HepG2 (cell line): ENCODE measurements at regions not wholly inside any gene's neighbourhood (a gene's known extent, or its start where the extent isn't known, plus 50 kb on each side); places are given as distances from the start of the nearest gene placed in this dataset.

Experiments used
- ATAC-seq: fragments of 200-7000 bp; cut with Tn5 transposase; 3 replicates; pipeline ENCODE4 v1.9.1; 2020; ENCODE audit warnings: mild to moderate bottlenecking, moderate library complexity
- BruUV-seq: library from RNA; stranded (reverse); fragments of 400-500 nt; replicated peaks from 2 replicates; lab custom pipeline; 2021; lab: Mats Ljungman, UMichigan
- CTCF ChIA-PET: fragments of 300-600 bp; formaldehyde crosslinking; extraction: SDS; loops from one replicate; lab custom pipeline; 2021; ENCODE audit warnings: low total read pairs, inconsistent platforms, low intra/inter-chr PET ratio; lab: Yijun Ruan, JAX
- POLR2A ChIA-PET: fragments of 350-600 bp; sonication (Branson Sonifier 250); formaldehyde crosslinking; loops from one replicate; lab custom pipeline; 2020; ENCODE audit warnings: antibody characterized with exemption, inconsistent platforms; lab: Yijun Ruan, JAX
- DNase-seq: peaks from one replicate; pipeline ENCODE4 v3.0.0-alpha.2; 2015; ENCODE audit warnings: low spot score
- FAIRE-seq: peaks from 3 replicates; lab custom pipeline; 2011; peaks lifted over from hg19 to GRCh38; lab: Jason Lieb, UNC
- H2AFZ ChIP-seq: one replicate; pipeline ENCODE4 v1.6.1; 2011; ENCODE audit warnings: low read length, inconsistent platforms
- H3K27ac ChIP-seq: fragments of 300-600 bp; 3 replicates; pipeline ENCODE4 v1.8.0; 2011; ENCODE audit warnings: mixed run types, mild to moderate bottlenecking, mixed read lengths, low read length, inconsistent platforms; ENCODE audit not compliant: insufficient read depth; ENCODE audit errors: extremely low read length
- H3K27me3 ChIP-seq, 2 experiments: fragments of 200-600 bp in 1 of 2; 2 replicates in 1 of 2; 3 replicates in 1 of 2; pipeline versions ENCODE4 v1.6.0 to v1.8.0; 2011; ENCODE audit warnings: low read length in 2 of 2, mild to moderate bottlenecking in 2 of 2, moderate library complexity in 2 of 2, inconsistent platforms in 1 of 2; ENCODE audit not compliant: insufficient read depth in 2 of 2, control insufficient read depth in 1 of 2
- H3K36me3 ChIP-seq, 2 experiments: fragments of 200-600 bp in 1 of 2; replicated peaks in 1 of 2; 2 replicates in 1 of 2; 3 replicates in 1 of 2; pipeline versions ENCODE4 v1.5.1 to v1.8.0; 2011; ENCODE audit warnings: low read length in 2 of 2, inconsistent platforms in 1 of 2; ENCODE audit not compliant: insufficient read depth in 2 of 2, control insufficient read depth in 1 of 2
- H3K4me1 ChIP-seq: 2 replicates; pipeline ENCODE4 v1.5.1; 2012; ENCODE audit warnings: low read length, inconsistent platforms; ENCODE audit not compliant: insufficient read depth
- H3K4me2 ChIP-seq: 2 replicates; pipeline ENCODE4 v1.6.0; 2011; ENCODE audit warnings: low read depth, low read length, inconsistent platforms
- H3K4me3 ChIP-seq, 3 experiments: fragments of 200-600 bp in 1 of 3; sonication (generic), shearing (Covaris generic) in 1 of 3; replicated peaks in 1 of 3; 2 replicates each; pipeline ENCODE4 v1.5.1; 2011 to 2016; ENCODE audit warnings: low read length in 3 of 3, inconsistent platforms in 2 of 3, low read depth in 2 of 3, mild to moderate bottlenecking in 2 of 3, control low read depth in 1 of 3, mixed read lengths in 1 of 3; ENCODE audit not compliant: insufficient read depth in 1 of 3
- H3K79me2 ChIP-seq: one replicate; pipeline ENCODE4 v1.6.1; 2011; ENCODE audit warnings: low read length, inconsistent platforms; ENCODE audit not compliant: insufficient read depth
- H3K9ac ChIP-seq: 2 replicates; pipeline ENCODE4 v1.6.0; 2011; ENCODE audit warnings: mild to moderate bottlenecking, low read depth, low read length, inconsistent platforms; ENCODE audit not compliant: insufficient read depth
- H3K9me3 ChIP-seq: 2 replicates; pipeline ENCODE4 v1.5.1; 2012; ENCODE audit warnings: mild to moderate bottlenecking, low read length
- H4K20me1 ChIP-seq: 2 replicates; pipeline ENCODE4 v1.6.0; 2011; ENCODE audit warnings: inconsistent platforms, mild to moderate bottlenecking, low read length, moderate library complexity; ENCODE audit not compliant: insufficient read depth
- FOXP1 ChIP-seq, 2 experiments: fragments of 450-650 bp in 1 of 2; IDR thresholded peaks; 2 replicates each; pipeline ENCODE4 v1.6.1; 2017 to 2018; ENCODE audit warnings: antibody characterized with exemption in 1 of 2
- PATZ1 ChIP-seq: sonication (generic); formaldehyde crosslinking; IDR thresholded peaks from 2 replicates; pipeline ENCODE4 v1.4.0; 2020; ENCODE audit warnings: missing genetic modification reagents
- ZBTB34 ChIP-seq: sonication (generic); formaldehyde crosslinking; IDR thresholded peaks from 2 replicates; pipeline ENCODE4 v1.8.0; 2022; ENCODE audit warnings: mild to moderate bottlenecking, missing genetic modification reagents
- ZBTB38 ChIP-seq: sonication (generic); formaldehyde crosslinking; IDR thresholded peaks from 2 replicates; pipeline ENCODE4 v1.5.1; 2020; ENCODE audit warnings: mild to moderate bottlenecking, missing genetic modification reagents
- ZBTB44 ChIP-seq: sonication (generic); formaldehyde crosslinking; IDR thresholded peaks from 2 replicates; pipeline ENCODE4 v1.4.0; 2020; ENCODE audit warnings: missing genetic modification reagents
- ZNF207 ChIP-seq: fragments of 450-650 bp; IDR thresholded peaks from 2 replicates; pipeline ENCODE4 v1.6.1; 2016; ENCODE audit warnings: antibody characterized with exemption, borderline replicate concordance
- ZNF260 ChIP-seq: sonication (generic); formaldehyde crosslinking; IDR thresholded peaks from 2 replicates; pipeline ENCODE4 v1.4.0; 2020; ENCODE audit warnings: missing genetic modification reagents, low read depth, mild to moderate bottlenecking, borderline replicate concordance
- ZNF788 ChIP-seq: sonication (generic); formaldehyde crosslinking; IDR thresholded peaks from 2 replicates; pipeline ENCODE4 v1.5.0; 2020; ENCODE audit warnings: mild to moderate bottlenecking, missing genetic modification reagents, borderline replicate concordance
- WGBS: methylation state at CpG from one replicate; pipeline ENCODE4 v1.1.6; 2017; ENCODE audit warnings: low lambda C conversion rate; 5-methylcytosine and 5-hydroxymethylcytosine counted together
- in situ Hi-C: cut with HindIII; loops from 2 replicates; pipeline ENCODE4 v1.10.0; 2017; ENCODE audit warnings: low pct_unique_long_range_greater_than_20kb; ENCODE audit not compliant: extremely low pct_ligation_motif_present
- intact Hi-C: fragments of 100-400 bp; cut with micrococcal nuclease; formaldehyde crosslinking; loops from one replicate; pipeline ENCODE4 v1.10.0; 2022; ENCODE audit not compliant: unreplicated experiment

GRCh38 chr17:11176549-11176948, 64.5 kb upstream of the SHISA6 start:
- DNase-seq, result no peak

GRCh38 chr17:11170881-11171280, 70.1 kb upstream of the SHISA6 start:
- no peak overlapping the region for H3K4me3 ChIP-seq
- ChIA-PET CTCF (no interaction called here), POLR2A (no interaction called here)
- H3K4me1 ChIP-seq, result no peaks in the 10 kb centered on the region
- BruUV-seq, result no TSS peak
- ATAC-seq, result no peak
- H2AFZ ChIP-seq, result no peak overlapping the region
- 54% methylated on average over 4 of the region's 7 CpGs for WGBS
- no peaks in the 10 kb centered on the region for H3K36me3 ChIP-seq
- H3K9me3 ChIP-seq, result no peaks in the 10 kb centered on the region
- H3K27ac ChIP-seq, result no peak overlapping the region
- no peaks in the 10 kb centered on the region for H4K20me1 ChIP-seq
- FAIRE-seq, result no peak
- no peak overlapping the region for H3K4me2 ChIP-seq
- in situ Hi-C loops, result no loop called here
- no peaks in the 10 kb centered on the region for H3K27me3 ChIP-seq
- no peaks in the 10 kb centered on the region for H3K79me2 ChIP-seq
- no peak for DNase-seq
- intact Hi-C loops, result no loop called here
- H3K9ac ChIP-seq, result no peak overlapping the region
- no peak for TF ChIP-seq FOXP1 (IDR thresholded peaks at IDR 0.05)
- TF ChIP-seq FOXP1 (CRISPR knock-in tag; IDR thresholded peaks at IDR 0.05), result no peak
- no peak for TF ChIP-seq ZBTB38
- TF ChIP-seq ZBTB44 (CRISPR knock-in tag), result no peak
- no peak for TF ChIP-seq ZNF207
- no peak for TF ChIP-seq ZNF788 (CRISPR knock-in tag)
- no peak for TF ChIP-seq ZBTB34 (CRISPR knock-in tag)
- no peak for TF ChIP-seq ZNF260 (CRISPR knock-in tag)

More at GRCh38 chr17:11176549-11176948, 64.5 kb upstream of the SHISA6 start:
- no peak overlapping the region for H3K27ac ChIP-seq
- no peak overlapping the region for H3K9ac ChIP-seq
- no peak for TF ChIP-seq PATZ1 (CRISPR knock-in tag)
- H3K4me2 ChIP-seq, result no peak overlapping the region
- BruUV-seq, result no TSS peak
- no peaks in the 10 kb centered on the region for H3K79me2 ChIP-seq
- no peak for ATAC-seq
- H3K9me3 ChIP-seq, result no peaks in the 10 kb centered on the region
- H3K36me3 ChIP-seq, result no peaks in the 10 kb centered on the region
- in situ Hi-C loops, result no loop called here
- 58% methylated on average over 7 of the region's 7 CpGs for WGBS
- ChIA-PET POLR2A (no interaction called here), CTCF (no interaction called here)
- FAIRE-seq, result no peak
- H2AFZ ChIP-seq, result no peak overlapping the region
- H3K4me1 ChIP-seq, result no peaks in the 10 kb centered on the region
- intact Hi-C loops, result no loop called here
- no peak overlapping the region for H3K4me3 ChIP-seq
- H3K27me3 ChIP-seq, result no peaks in the 10 kb centered on the region
- H4K20me1 ChIP-seq, result no peaks in the 10 kb centered on the region
